HG03457 (cell line): ENCODE measurements at regions not wholly inside any gene's neighbourhood (a gene's known extent, or its start where the extent isn't known, plus 50 kb on each side); places are given as distances from the start of the nearest gene placed in this dataset.
A peak's percentile ranks its signal among the peaks of the same experiment; 100 is the strongest.
"Not testable (repeated sequence)": the region's sequence is repeated elsewhere in the genome, so short reads cannot be mapped to it uniquely, and the experiment has no call there.

Experiments
- ATAC-seq: cut with Tn5 transposase; IDR thresholded peaks from one replicate; pipeline ENCODE4 v1.9.1; 2021; ENCODE audit warnings: moderate number of reproducible peaks; ENCODE audit not compliant: unreplicated experiment

GRCh38 chr9:36521148-36521547 is 51.5 kb upstream of the MELK start:
- ATAC-seq, result no peak

- ATAC-seq, result no peak
Measured at GRCh38 chr9:36517131-36517530, 55.6 kb upstream of the MELK start.

GRCh38 chr9:36504156-36504555 is 68.5 kb upstream of the MELK start:
- no peak for ATAC-seq

- no peak for ATAC-seq
Measured at GRCh38 chr9:36503172-36504088, 69.3 kb upstream of the MELK start.

- ATAC-seq, result no peak
Measured at GRCh38 chr9:36501727-36502126, 71.0 kb upstream of the MELK start.

GRCh38 chr9:36500931-36501330 is 71.8 kb upstream of the MELK start:
- not testable (repeated sequence) for ATAC-seq

GRCh38 chr9:36499174-36499890 is 73.4 kb upstream of the MELK start:
- ATAC-seq, result no peak

GRCh38 chr9:36493564-36493963 is 79.1 kb upstream of the MELK start:
- not testable (repeated sequence) for ATAC-seq

- no peak for ATAC-seq
Measured at GRCh38 chr9:36492865-36493264, 79.8 kb upstream of the MELK start.

GRCh38 chr9:36489453-36489852 is 83.2 kb upstream of the MELK start:
- no peak for ATAC-seq

GRCh38 chr9:36488389-36488756 is 84.3 kb upstream of the MELK start:
- ATAC-seq, result no peak

- ATAC-seq, result peak; percentile 77
Measured at GRCh38 chr9:36487482-36488388, 85.0 kb upstream of the MELK start.

GRCh38 chr9:36486933-36487481 is 85.7 kb upstream of the MELK start:
- peak; percentile 34 for ATAC-seq

- ATAC-seq, result no peak
Measured at GRCh38 chr9:36486329-36486932, 86.3 kb upstream of the MELK start.

- no peak for ATAC-seq
Measured at GRCh38 chr9:36485647-36486328, 85.7 kb upstream of the RNF38 start.

GRCh38 chr9:36484124-36484523 is 84.1 kb upstream of the RNF38 start:
- ATAC-seq, result no peak

GRCh38 chr9:36479101-36479500 is 79.0 kb upstream of the RNF38 start:
- no peak for ATAC-seq

GRCh38 chr9:36471359-36471758 is 71.3 kb upstream of the RNF38 start:
- no peak for ATAC-seq

- no peak for ATAC-seq
Measured at GRCh38 chr9:36470643-36471290, 70.7 kb upstream of the RNF38 start.
